HepG2 (cell line): ENCODE measurements at regions not wholly inside any gene's neighbourhood (a gene's known extent, or its start where the extent isn't known, plus 50 kb on each side); places are given as distances from the start of the nearest gene placed in this dataset.

ENCODE experiments used
- ATAC-seq: fragments of 200-7000 bp; cut with Tn5 transposase; 3 replicates; pipeline ENCODE4 v1.9.1; 2020; ENCODE audit warnings: mild to moderate bottlenecking, moderate library complexity
- BruUV-seq: library from RNA; stranded (reverse); fragments of 400-500 nt; replicated peaks from 2 replicates; lab custom pipeline; 2021; lab: Mats Ljungman, UMichigan
- CTCF ChIA-PET: fragments of 300-600 bp; formaldehyde crosslinking; extraction: SDS; loops from one replicate; lab custom pipeline; 2021; ENCODE audit warnings: low total read pairs, inconsistent platforms, low intra/inter-chr PET ratio; lab: Yijun Ruan, JAX
- POLR2A ChIA-PET: fragments of 350-600 bp; sonication (Branson Sonifier 250); formaldehyde crosslinking; loops from one replicate; lab custom pipeline; 2020; ENCODE audit warnings: antibody characterized with exemption, inconsistent platforms; lab: Yijun Ruan, JAX
- DNase-seq: peaks from one replicate; pipeline ENCODE4 v3.0.0-alpha.2; 2015; ENCODE audit warnings: low spot score
- FAIRE-seq: peaks from 3 replicates; lab custom pipeline; 2011; peaks lifted over from hg19 to GRCh38; lab: Jason Lieb, UNC
- H2AFZ ChIP-seq: one replicate; pipeline ENCODE4 v1.6.1; 2011; ENCODE audit warnings: low read length, inconsistent platforms
- H3K27ac ChIP-seq: fragments of 300-600 bp; 3 replicates; pipeline ENCODE4 v1.8.0; 2011; ENCODE audit warnings: mixed run types, mild to moderate bottlenecking, mixed read lengths, low read length, inconsistent platforms; ENCODE audit not compliant: insufficient read depth; ENCODE audit errors: extremely low read length
- H3K27me3 ChIP-seq, 2 experiments: fragments of 200-600 bp in 1 of 2; 2 replicates in 1 of 2; 3 replicates in 1 of 2; pipeline versions ENCODE4 v1.6.0 to v1.8.0; 2011; ENCODE audit warnings: low read length in 2 of 2, mild to moderate bottlenecking in 2 of 2, moderate library complexity in 2 of 2, inconsistent platforms in 1 of 2; ENCODE audit not compliant: insufficient read depth in 2 of 2, control insufficient read depth in 1 of 2
- H3K36me3 ChIP-seq, 2 experiments: fragments of 200-600 bp in 1 of 2; replicated peaks in 1 of 2; 2 replicates in 1 of 2; 3 replicates in 1 of 2; pipeline versions ENCODE4 v1.5.1 to v1.8.0; 2011; ENCODE audit warnings: low read length in 2 of 2, inconsistent platforms in 1 of 2; ENCODE audit not compliant: insufficient read depth in 2 of 2, control insufficient read depth in 1 of 2
- H3K4me1 ChIP-seq: 2 replicates; pipeline ENCODE4 v1.5.1; 2012; ENCODE audit warnings: low read length, inconsistent platforms; ENCODE audit not compliant: insufficient read depth
- H3K4me2 ChIP-seq: 2 replicates; pipeline ENCODE4 v1.6.0; 2011; ENCODE audit warnings: low read depth, low read length, inconsistent platforms
- H3K4me3 ChIP-seq, 3 experiments: fragments of 200-600 bp in 1 of 3; sonication (generic), shearing (Covaris generic) in 1 of 3; replicated peaks in 1 of 3; 2 replicates each; pipeline ENCODE4 v1.5.1; 2011 to 2016; ENCODE audit warnings: low read length in 3 of 3, inconsistent platforms in 2 of 3, low read depth in 2 of 3, mild to moderate bottlenecking in 2 of 3, control low read depth in 1 of 3, mixed read lengths in 1 of 3; ENCODE audit not compliant: insufficient read depth in 1 of 3
- H3K79me2 ChIP-seq: one replicate; pipeline ENCODE4 v1.6.1; 2011; ENCODE audit warnings: low read length, inconsistent platforms; ENCODE audit not compliant: insufficient read depth
- H3K9ac ChIP-seq: 2 replicates; pipeline ENCODE4 v1.6.0; 2011; ENCODE audit warnings: mild to moderate bottlenecking, low read depth, low read length, inconsistent platforms; ENCODE audit not compliant: insufficient read depth
- H3K9me3 ChIP-seq: 2 replicates; pipeline ENCODE4 v1.5.1; 2012; ENCODE audit warnings: mild to moderate bottlenecking, low read length
- H4K20me1 ChIP-seq: 2 replicates; pipeline ENCODE4 v1.6.0; 2011; ENCODE audit warnings: inconsistent platforms, mild to moderate bottlenecking, low read length, moderate library complexity; ENCODE audit not compliant: insufficient read depth
- ETS1 ChIP-seq: sonication (generic); formaldehyde crosslinking; IDR thresholded peaks from 2 replicates; pipeline ENCODE4 v1.4.0; 2020; ENCODE audit warnings: missing genetic modification reagents
- HCFC1 ChIP-seq: fragments of 150-350 bp; IDR thresholded peaks from 2 replicates; pipeline ENCODE4 v1.6.1; 2014; ENCODE audit warnings: low read depth, low read length
- KLF9 ChIP-seq: IDR thresholded peaks from 2 replicates; pipeline ENCODE4 v1.6.1; 2016; ENCODE audit warnings: low read depth
- ZKSCAN5 ChIP-seq: sonication (generic); formaldehyde crosslinking; IDR thresholded peaks from 2 replicates; pipeline ENCODE4 v1.5.1; 2020; ENCODE audit warnings: mild to moderate bottlenecking, missing genetic modification reagents
- ZNF337 ChIP-seq: sonication (generic); formaldehyde crosslinking; IDR thresholded peaks from 2 replicates; pipeline ENCODE4 v1.5.1; 2020; ENCODE audit warnings: missing genetic modification reagents, low read depth, mild to moderate bottlenecking, borderline replicate concordance
- ZNF546 ChIP-seq: sonication (generic); formaldehyde crosslinking; conservative IDR thresholded peaks from 2 replicates; pipeline ENCODE4 v1.8.1; 2023; ENCODE audit warnings: mild to moderate bottlenecking, missing genetic modification reagents
- ZNF619 ChIP-seq: sonication (generic); formaldehyde crosslinking; IDR thresholded peaks from 2 replicates; pipeline ENCODE4 v1.4.0; 2020; ENCODE audit warnings: mild to moderate bottlenecking, missing genetic modification reagents
- ZNF652 ChIP-seq: IDR thresholded peaks from 2 replicates; pipeline ENCODE4 v1.6.1; 2016; ENCODE audit warnings: low read depth, borderline replicate concordance
- ZNF678 ChIP-seq: sonication (generic); formaldehyde crosslinking; IDR thresholded peaks from 2 replicates; pipeline ENCODE4 v1.4.0; 2020; ENCODE audit warnings: mild to moderate bottlenecking, missing genetic modification reagents
- ZNF747 ChIP-seq: sonication (generic); formaldehyde crosslinking; IDR thresholded peaks from 2 replicates; pipeline ENCODE4 v1.8.1; 2023; ENCODE audit warnings: missing genetic modification reagents, mild to moderate bottlenecking, borderline replicate concordance
- ZNF850 ChIP-seq: sonication (generic); formaldehyde crosslinking; conservative IDR thresholded peaks from 2 replicates; pipeline ENCODE4 v1.9.0; 2021; ENCODE audit warnings: mild to moderate bottlenecking, missing genetic modification reagents
- WGBS: methylation state at CpG from one replicate; pipeline ENCODE4 v1.1.6; 2017; ENCODE audit warnings: low lambda C conversion rate; 5-methylcytosine and 5-hydroxymethylcytosine counted together
- in situ Hi-C: cut with HindIII; loops from 2 replicates; pipeline ENCODE4 v1.10.0; 2017; ENCODE audit warnings: low pct_unique_long_range_greater_than_20kb; ENCODE audit not compliant: extremely low pct_ligation_motif_present
- intact Hi-C: fragments of 100-400 bp; cut with micrococcal nuclease; formaldehyde crosslinking; loops from one replicate; pipeline ENCODE4 v1.10.0; 2022; ENCODE audit not compliant: unreplicated experiment
- small RNA-seq, 3 experiments: library from RNA; depleted of rRNA; stranded (forward); fragments of <200 nt; gene quantifications; one replicate each; pipeline ENCODE3, GENCODE V24; 2012; ENCODE audit warnings: low read depth in 2 of 3, low replicate concordance in 1 of 3; ENCODE audit not compliant: insufficient read length in 3 of 3, insufficient read depth in 2 of 3

DNA sequence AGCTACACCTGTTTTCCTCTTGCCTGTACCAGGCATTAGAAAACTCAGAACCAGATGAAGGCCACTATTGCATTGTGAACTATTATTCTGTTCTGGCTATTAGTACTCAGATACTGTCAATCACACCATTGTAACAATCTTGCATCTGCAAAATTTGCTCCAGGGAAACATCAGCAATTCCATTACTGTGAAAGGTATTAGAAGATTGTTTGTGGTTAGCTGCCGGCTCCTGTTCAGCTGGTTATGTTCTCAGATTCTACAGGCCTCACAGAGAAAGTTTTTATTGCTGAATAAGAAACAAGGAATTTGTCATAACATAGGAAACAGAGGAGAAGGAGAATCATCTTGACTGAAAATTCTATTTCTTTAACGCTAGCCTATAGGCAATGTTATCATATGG, 179.9 kb downstream of the PLOD2 start:
- Histone ChIP-seq H3K27me3 (no peaks in the 10 kb centered on the region; a peak in 1 of 5 replicates), H3K27ac (no peak overlapping the region), H3K4me3 (no peak overlapping the region), H2AFZ (no peak overlapping the region), H3K9me3 (no peaks in the 10 kb centered on the region), H3K36me3 (no peaks in the 10 kb centered on the region), H3K9ac (no peak overlapping the region), H3K4me1 (no peaks in the 10 kb centered on the region), H3K79me2 (no peaks in the 10 kb centered on the region), H4K20me1 (no peaks in the 10 kb centered on the region), H3K4me2 (no peak overlapping the region)
- 23% methylated on average over 2 of the region's 2 CpGs for WGBS
- FAIRE-seq (no peak), DNase-seq (no peak), ATAC-seq (no peak)
- no TSS peak for BruUV-seq
- ChIA-PET CTCF (no interaction called here), POLR2A (no interaction called here)
- intact Hi-C loops, result no loop called here
- in situ Hi-C loops, result no loop called here
- no peak for TF ChIP-seq ZNF747 (CRISPR knock-in tag)

DNA sequence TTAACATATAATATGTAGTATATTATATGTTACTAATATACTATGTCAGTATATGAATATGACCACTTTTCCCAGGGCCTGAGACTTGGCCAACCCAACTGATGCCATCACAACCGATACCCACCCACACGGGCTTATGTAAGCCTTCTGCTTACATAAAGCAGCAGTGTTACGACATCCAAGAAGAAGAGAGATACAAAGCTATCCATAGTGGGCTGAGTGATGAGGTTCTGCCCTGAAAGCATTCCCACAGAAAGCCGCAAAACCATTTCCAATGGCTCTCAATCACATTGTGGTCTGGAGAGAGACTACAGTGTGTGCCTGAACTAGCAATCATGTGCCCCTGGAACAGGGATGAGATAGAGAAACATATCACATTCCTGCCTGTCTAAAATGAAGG, 177.9 kb downstream of the PLOD2 start:
- CTCF ChIA-PET, result no interaction called here
- no peak overlapping the region for H3K27ac ChIP-seq
- POLR2A ChIA-PET, result no interaction called here
- WGBS, result 13% methylated on average over 4 of the region's 4 CpGs
- ATAC-seq (no peak), FAIRE-seq (no peak), DNase-seq (no peak)
- H3K36me3 ChIP-seq, result no peaks in the 10 kb centered on the region
- TF ChIP-seq ZNF337 (CRISPR knock-in tag) (no peak), ZNF850 (CRISPR knock-in tag) (no peak), ZNF652 (CRISPR knock-in tag) (no peak), ETS1 (CRISPR knock-in tag) (no peak), ZNF546 (CRISPR knock-in tag) (no peak), ZNF619 (CRISPR knock-in tag) (no peak), KLF9 (no peak), ZKSCAN5 (no peak), HCFC1 (no peak), ZNF678 (no peak)
- H3K4me3 ChIP-seq, result no peak overlapping the region
- H4K20me1 ChIP-seq, result no peaks in the 10 kb centered on the region
- no TSS peak for BruUV-seq
- no peaks in the 10 kb centered on the region; a peak in 1 of 5 replicates for H3K27me3 ChIP-seq
- intact Hi-C loops, result no loop called here
- H3K4me1 ChIP-seq, result no peaks in the 10 kb centered on the region
- H3K9me3 ChIP-seq, result no peaks in the 10 kb centered on the region
- H2AFZ ChIP-seq, result no peak overlapping the region
- H3K9ac ChIP-seq, result no peak overlapping the region
- H3K79me2 ChIP-seq, result no peaks in the 10 kb centered on the region
- H3K4me2 ChIP-seq, result no peak overlapping the region
- in situ Hi-C loops, result no loop called here

Small RNA genes lying in the stretch of these regions (small RNA-seq; reads per million reads assigned to genes)
- 0 reads per million in 3 experiments for gene RNA5SP144
